Neural cell (in vitro differentiated cells): ENCODE measurements at regions not wholly inside any gene's neighbourhood (a gene's known extent, or its start where the extent isn't known, plus 50 kb on each side); places are given as distances from the start of the nearest gene placed in this dataset.

Experiments
- EP300 ChIP-seq: fragments of 450-650 bp; conservative IDR thresholded peaks from 2 replicates; pipeline ENCODE4 v1.6.1; 2014; ENCODE audit warnings: antibody characterized with exemption, mild to moderate bottlenecking, moderate library complexity; ENCODE audit not compliant: poor library complexity, severe bottlenecking
- EZH2 ChIP-seq: fragments of 200-600, 300-800 bp; shearing (Covaris generic), sonication (generic); IDR thresholded peaks from 2 replicates; pipeline ENCODE4 v1.6.1; 2014; ENCODE audit warnings: antibody characterized with exemption, low read length, borderline replicate concordance, mild to moderate bottlenecking; ENCODE audit not compliant: insufficient read depth, poor library complexity, severe bottlenecking
- MXI1 ChIP-seq: fragments of 450-650 bp; conservative IDR thresholded peaks from 2 replicates; pipeline ENCODE4 v1.6.1; 2014; ENCODE audit warnings: antibody characterized with exemption, mild to moderate bottlenecking; ENCODE audit not compliant: poor library complexity, severe bottlenecking
- POLR2AphosphoS5 ChIP-seq: IDR thresholded peaks from 2 replicates; pipeline ENCODE4 v1.6.1; 2012
- RAD21 ChIP-seq: fragments of 450-650 bp; conservative IDR thresholded peaks from 2 replicates; pipeline ENCODE4 v1.6.1; 2014; ENCODE audit warnings: antibody characterized with exemption, mild to moderate bottlenecking, moderate library complexity
- TAF1 ChIP-seq: IDR thresholded peaks from 2 replicates; pipeline ENCODE4 v1.6.1; 2012; ENCODE audit warnings: low read depth
- TF ChIP-seq, protein P1 (sequence below): fragments of 450-650 bp; IDR thresholded peaks from 2 replicates; pipeline ENCODE4 v1.5.1; 2014; ENCODE audit warnings: antibody characterized with exemption, mild to moderate bottlenecking, moderate library complexity; ENCODE audit not compliant: poor library complexity, severe bottlenecking
- TF ChIP-seq, protein P2 (sequence below): IDR thresholded peaks from 2 replicates; pipeline ENCODE4 v1.6.1; 2012; ENCODE audit warnings: borderline replicate concordance

DNA sequence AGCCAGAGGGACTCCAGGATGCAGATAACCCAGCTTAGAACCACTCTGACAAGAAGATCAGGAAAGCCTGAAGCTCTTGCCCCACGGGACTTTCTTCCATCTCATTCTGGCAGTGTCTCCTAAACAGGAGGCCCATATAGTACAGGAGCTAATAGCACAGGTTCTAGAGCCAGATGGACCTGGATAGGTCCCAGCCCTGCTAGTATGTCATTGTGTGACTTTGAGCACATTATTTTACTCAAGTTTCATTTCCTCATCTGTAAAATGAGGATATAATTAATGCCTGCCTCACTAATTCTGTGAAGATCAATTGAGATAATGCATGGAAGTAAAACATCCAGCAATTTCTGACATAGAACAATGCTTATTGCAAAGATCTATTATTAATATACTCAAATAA, 66.5 kb upstream of the GZMB start:
- TF ChIP-seq EZH2 (no peak), POLR2AphosphoS5 (no peak), RAD21 (no peak), MXI1 (no peak), TAF1 (no peak), EP300 (no peak)
- TF ChIP-seq, protein P1, sequence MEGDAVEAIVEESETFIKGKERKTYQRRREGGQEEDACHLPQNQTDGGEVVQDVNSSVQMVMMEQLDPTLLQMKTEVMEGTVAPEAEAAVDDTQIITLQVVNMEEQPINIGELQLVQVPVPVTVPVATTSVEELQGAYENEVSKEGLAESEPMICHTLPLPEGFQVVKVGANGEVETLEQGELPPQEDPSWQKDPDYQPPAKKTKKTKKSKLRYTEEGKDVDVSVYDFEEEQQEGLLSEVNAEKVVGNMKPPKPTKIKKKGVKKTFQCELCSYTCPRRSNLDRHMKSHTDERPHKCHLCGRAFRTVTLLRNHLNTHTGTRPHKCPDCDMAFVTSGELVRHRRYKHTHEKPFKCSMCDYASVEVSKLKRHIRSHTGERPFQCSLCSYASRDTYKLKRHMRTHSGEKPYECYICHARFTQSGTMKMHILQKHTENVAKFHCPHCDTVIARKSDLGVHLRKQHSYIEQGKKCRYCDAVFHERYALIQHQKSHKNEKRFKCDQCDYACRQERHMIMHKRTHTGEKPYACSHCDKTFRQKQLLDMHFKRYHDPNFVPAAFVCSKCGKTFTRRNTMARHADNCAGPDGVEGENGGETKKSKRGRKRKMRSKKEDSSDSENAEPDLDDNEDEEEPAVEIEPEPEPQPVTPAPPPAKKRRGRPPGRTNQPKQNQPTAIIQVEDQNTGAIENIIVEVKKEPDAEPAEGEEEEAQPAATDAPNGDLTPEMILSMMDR = no peak
- TF ChIP-seq, protein P2, sequence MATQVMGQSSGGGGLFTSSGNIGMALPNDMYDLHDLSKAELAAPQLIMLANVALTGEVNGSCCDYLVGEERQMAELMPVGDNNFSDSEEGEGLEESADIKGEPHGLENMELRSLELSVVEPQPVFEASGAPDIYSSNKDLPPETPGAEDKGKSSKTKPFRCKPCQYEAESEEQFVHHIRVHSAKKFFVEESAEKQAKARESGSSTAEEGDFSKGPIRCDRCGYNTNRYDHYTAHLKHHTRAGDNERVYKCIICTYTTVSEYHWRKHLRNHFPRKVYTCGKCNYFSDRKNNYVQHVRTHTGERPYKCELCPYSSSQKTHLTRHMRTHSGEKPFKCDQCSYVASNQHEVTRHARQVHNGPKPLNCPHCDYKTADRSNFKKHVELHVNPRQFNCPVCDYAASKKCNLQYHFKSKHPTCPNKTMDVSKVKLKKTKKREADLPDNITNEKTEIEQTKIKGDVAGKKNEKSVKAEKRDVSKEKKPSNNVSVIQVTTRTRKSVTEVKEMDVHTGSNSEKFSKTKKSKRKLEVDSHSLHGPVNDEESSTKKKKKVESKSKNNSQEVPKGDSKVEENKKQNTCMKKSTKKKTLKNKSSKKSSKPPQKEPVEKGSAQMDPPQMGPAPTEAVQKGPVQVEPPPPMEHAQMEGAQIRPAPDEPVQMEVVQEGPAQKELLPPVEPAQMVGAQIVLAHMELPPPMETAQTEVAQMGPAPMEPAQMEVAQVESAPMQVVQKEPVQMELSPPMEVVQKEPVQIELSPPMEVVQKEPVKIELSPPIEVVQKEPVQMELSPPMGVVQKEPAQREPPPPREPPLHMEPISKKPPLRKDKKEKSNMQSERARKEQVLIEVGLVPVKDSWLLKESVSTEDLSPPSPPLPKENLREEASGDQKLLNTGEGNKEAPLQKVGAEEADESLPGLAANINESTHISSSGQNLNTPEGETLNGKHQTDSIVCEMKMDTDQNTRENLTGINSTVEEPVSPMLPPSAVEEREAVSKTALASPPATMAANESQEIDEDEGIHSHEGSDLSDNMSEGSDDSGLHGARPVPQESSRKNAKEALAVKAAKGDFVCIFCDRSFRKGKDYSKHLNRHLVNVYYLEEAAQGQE = no peak
